ENCODE measurements at regions not wholly inside any gene's neighbourhood (a gene's known extent, or its start where the extent isn't known, plus 50 kb on each side); places are given as distances from the start of the nearest gene placed in this dataset.
A peak's percentile ranks its signal among the peaks of the same experiment; 100 is the strongest.

DNA sequence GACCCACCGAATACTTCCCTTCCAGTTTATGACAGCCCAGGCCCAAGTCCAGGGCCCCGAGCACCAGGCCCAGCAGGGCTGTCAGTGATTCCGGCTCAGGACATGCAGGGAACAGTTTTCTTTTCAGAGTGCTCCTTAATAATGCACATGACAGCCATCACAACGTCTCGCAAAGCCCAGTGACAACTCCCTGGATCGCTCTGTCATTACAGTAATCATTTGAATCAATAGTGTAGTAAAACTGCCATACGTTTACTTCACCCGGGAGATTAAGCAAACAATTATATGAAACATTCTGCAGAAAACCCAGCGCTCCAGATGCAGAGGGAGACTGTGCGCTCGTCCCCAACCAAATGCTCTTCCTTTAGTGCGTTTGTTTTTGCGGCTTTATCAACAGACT lies 162.6 kb upstream of the CDH13 start:
- H3K36me3 Mint-ChIP-seq = no peaks in the 10 kb centered on the region
- no peak for DNase-seq (ENCODE audit: extremely low spot score, unreplicated experiment)
- no peaks in the 10 kb centered on the region for H3K9me3 Mint-ChIP-seq
- H3K4me3 Mint-ChIP-seq = no peak overlapping the region
- H3K27me3 Mint-ChIP-seq = peaks cover 2% of the 10 kb centered on the region
- peaks cover 13% of the 10 kb centered on the region for H3K4me1 Mint-ChIP-seq (ENCODE audit: unreplicated experiment)
- TF ChIP-seq, protein P1, sequence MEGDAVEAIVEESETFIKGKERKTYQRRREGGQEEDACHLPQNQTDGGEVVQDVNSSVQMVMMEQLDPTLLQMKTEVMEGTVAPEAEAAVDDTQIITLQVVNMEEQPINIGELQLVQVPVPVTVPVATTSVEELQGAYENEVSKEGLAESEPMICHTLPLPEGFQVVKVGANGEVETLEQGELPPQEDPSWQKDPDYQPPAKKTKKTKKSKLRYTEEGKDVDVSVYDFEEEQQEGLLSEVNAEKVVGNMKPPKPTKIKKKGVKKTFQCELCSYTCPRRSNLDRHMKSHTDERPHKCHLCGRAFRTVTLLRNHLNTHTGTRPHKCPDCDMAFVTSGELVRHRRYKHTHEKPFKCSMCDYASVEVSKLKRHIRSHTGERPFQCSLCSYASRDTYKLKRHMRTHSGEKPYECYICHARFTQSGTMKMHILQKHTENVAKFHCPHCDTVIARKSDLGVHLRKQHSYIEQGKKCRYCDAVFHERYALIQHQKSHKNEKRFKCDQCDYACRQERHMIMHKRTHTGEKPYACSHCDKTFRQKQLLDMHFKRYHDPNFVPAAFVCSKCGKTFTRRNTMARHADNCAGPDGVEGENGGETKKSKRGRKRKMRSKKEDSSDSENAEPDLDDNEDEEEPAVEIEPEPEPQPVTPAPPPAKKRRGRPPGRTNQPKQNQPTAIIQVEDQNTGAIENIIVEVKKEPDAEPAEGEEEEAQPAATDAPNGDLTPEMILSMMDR (conservative IDR thresholded peaks at IDR 0.05) = no peak
- H3K27ac Mint-ChIP-seq = no peak overlapping the region

DNA sequence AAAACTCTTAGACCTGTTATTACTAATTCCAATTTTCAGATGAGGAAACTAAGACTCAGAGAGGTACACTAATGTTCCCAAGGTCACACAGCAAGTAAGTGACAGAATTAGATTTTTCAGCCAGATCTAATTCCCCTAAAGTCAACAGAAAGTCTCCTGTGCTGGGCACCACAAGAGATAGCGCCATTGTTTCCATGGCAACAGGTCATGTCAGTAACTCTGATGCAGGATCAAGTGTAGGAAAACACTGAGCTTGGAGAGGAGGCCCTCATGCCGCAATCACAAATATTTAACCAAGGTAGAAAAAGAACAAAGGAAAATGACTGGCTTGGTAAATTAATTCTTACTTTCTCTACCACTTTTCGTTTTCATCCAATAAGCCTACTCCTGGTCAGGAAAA lies 166.0 kb upstream of the CDH13 start:
- peaks cover 12% of the 10 kb centered on the region for H3K4me1 Mint-ChIP-seq (ENCODE audit: unreplicated experiment)
- peaks cover 10% of the 10 kb centered on the region for H3K27me3 Mint-ChIP-seq
- H3K4me3 Mint-ChIP-seq = no peak overlapping the region
- DNase-seq (ENCODE audit: extremely low spot score, unreplicated experiment) = no peak
- TF ChIP-seq, protein P1 (conservative IDR thresholded peaks at IDR 0.05) = no peak
- no peak overlapping the region for H3K27ac Mint-ChIP-seq
- no peaks in the 10 kb centered on the region for H3K9me3 Mint-ChIP-seq
- no peaks in the 10 kb centered on the region for H3K36me3 Mint-ChIP-seq

DNA sequence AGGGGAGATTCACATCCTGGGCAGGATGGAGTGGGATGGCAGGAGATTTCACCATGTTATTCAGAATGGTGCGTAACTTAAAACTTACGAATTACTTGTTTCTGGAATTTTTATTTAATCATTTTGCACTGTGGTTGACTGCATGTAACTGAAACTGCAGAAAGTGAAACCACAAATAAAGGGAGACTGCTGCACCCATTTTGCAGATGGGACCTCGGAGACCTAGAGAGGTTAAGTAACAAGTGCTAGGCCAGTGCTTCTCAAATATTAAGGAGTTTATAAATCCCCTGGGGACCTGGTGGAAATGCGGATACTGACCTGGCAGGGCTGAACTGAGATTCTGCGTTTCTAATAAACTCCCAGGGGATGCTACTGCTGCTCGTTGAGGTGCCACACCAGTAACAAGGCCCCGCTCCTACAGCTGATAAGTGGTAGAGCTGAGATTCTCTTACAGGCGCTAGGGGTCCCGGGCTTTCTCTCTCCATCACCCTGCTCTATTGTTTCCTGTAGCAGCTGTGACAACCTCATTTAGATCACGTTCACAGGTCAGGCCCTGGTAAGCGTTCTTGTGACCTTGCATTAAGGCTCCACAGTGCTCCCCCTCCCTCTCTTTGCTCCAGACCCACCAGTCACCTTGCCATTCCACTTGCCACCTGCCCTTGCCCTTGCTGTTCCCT lies 167.1 kb upstream of the CDH13 start:
- no peak overlapping the region for H3K4me3 Mint-ChIP-seq
- H3K36me3 Mint-ChIP-seq = no peaks in the 10 kb centered on the region
- peaks cover 17% of the 10 kb centered on the region for H3K27me3 Mint-ChIP-seq
- no peak overlapping the region for H3K27ac Mint-ChIP-seq
- no peaks in the 10 kb centered on the region for H3K9me3 Mint-ChIP-seq
- peaks cover 5% of the 10 kb centered on the region for H3K4me1 Mint-ChIP-seq (ENCODE audit: unreplicated experiment)
- DNase-seq (ENCODE audit: extremely low spot score, unreplicated experiment) = no peak
- TF ChIP-seq, protein P1 (conservative IDR thresholded peaks at IDR 0.05) = no peak

DNA sequence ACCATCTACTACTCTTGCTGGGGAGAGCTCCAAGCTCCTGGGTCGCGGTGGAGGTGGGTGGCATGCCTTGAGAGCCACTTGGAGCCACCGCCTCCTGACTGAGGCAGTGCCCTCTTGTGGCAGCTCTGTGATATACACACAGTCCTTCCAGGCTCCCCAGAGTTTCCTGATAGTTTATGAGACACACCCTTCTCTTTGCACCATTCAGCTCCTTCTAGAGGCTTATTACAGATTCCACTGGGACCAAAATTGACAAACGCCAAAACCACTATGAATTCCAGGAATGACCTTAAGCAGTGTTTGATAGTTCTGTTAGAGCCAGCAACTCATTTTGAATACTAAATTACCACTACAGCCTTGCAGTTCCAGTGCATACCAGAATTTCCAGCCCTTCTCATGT lies 170.1 kb upstream of the CDH13 start:
- H3K27me3 Mint-ChIP-seq = peaks cover 21% of the 10 kb centered on the region
- no peak overlapping the region for H3K4me3 Mint-ChIP-seq
- H3K27ac Mint-ChIP-seq = peak overlapping the region; percentile 48
- TF ChIP-seq, protein P1 (conservative IDR thresholded peaks at IDR 0.05) = peak; percentile 87
- DNase-seq (ENCODE audit: extremely low spot score, unreplicated experiment) = no peak
- no peaks in the 10 kb centered on the region for H3K9me3 Mint-ChIP-seq
- peaks cover 5% of the 10 kb centered on the region for H3K4me1 Mint-ChIP-seq (ENCODE audit: unreplicated experiment)
- H3K36me3 Mint-ChIP-seq = no peaks in the 10 kb centered on the region

DNA sequence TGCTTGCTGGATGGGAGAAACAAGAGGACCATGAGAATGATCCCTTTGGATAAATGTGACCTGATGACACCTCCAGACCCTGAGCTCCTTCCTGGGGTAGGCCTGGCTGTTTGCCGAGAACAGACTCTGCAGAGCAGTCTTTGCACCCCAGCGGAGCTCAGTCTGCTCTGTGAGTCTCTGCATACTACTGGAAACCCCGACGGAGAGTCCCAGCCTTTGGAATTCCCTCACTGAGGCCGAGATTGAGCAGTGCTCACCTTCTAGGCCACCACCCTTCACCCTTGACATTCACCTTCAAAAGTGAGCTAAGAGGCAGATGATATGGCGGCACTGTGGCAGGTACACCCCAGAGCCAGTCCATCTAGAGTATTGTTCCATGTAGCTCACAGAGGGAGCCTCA lies 172.2 kb upstream of the CDH13 start:
- peaks cover 5% of the 10 kb centered on the region for H3K4me1 Mint-ChIP-seq (ENCODE audit: unreplicated experiment)
- DNase-seq (ENCODE audit: extremely low spot score, unreplicated experiment) = no peak
- no peak overlapping the region for H3K27ac Mint-ChIP-seq
- H3K9me3 Mint-ChIP-seq = no peaks in the 10 kb centered on the region
- peaks cover 23% of the 10 kb centered on the region for H3K27me3 Mint-ChIP-seq
- H3K36me3 Mint-ChIP-seq = no peaks in the 10 kb centered on the region
- TF ChIP-seq, protein P1 (conservative IDR thresholded peaks at IDR 0.05) = no peak
- no peak overlapping the region for H3K4me3 Mint-ChIP-seq

Measured in type B pancreatic cell (in vitro differentiated cells).